HG03571 (cell line): ENCODE measurements at regions not wholly inside any gene's neighbourhood (a gene's known extent, or its start where the extent isn't known, plus 50 kb on each side); places are given as distances from the start of the nearest gene placed in this dataset.

Experiments used
- ATAC-seq: cut with Tn5 transposase; IDR thresholded peaks from one replicate; pipeline ENCODE4 v1.9.1; 2021; ENCODE audit not compliant: unreplicated experiment

- ATAC-seq, result peak; percentile 70
Measured at GRCh38 chr1:181142096-181142958, 53.8 kb downstream of the IER5 start.

DNA sequence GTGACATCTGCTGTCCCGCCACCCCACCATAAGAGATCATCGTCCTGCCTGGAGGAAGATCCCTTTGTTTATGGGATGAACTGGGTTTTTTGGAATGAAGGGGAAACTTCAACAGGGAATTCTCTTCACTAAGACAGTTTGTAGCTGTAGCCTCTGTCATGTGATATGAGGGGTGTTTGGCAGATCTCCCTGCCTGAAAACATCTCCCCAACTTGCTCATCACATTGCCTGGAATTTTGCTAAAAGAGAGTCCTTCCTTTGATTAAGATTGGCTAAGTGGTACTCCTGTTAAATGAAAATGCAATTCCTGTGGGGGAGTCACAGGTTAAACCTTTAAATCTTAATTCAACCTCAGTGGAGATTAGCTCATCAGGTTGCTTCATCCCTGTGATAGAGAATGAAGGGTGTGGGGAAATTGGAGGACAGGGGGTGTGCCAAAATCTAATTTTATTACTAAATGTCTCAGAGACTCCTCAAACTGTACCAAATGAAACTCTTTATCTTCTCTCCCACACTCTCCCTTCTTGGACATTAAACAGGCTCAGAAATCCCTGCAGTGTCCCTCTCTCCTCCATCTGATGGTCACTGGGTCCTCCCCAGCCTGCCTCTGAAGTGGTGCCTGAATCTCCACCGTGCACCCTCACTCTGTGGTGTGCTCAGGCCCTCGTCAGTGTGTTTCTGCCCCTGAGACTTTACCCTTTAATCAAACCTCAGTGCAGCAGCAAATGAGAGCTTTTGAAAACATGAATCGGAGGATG is 54.8 kb downstream of the IER5 start:
- ATAC-seq, result no peak

DNA sequence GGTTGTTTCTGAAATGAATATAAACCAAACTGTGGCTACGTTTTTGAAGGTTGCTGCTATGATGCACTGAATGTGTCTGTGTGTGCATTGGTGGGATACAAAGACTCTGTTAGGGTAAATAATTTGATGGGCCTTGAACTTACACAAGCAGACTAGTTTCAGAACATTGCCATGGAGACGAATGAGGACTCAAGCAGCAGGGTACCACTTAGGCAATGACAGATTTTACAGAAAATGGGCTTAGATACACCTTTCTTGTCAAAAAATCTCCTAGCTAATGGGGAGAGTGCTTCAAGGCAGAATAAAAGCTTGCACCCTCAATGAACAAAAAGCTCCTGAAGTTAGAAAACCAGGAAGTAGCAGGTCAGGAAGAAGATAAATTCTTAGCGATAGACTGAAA is 55.7 kb downstream of the IER5 start:
- ATAC-seq, result no peak

GRCh38 chr1:181148636-181149035 is 60.1 kb downstream of the IER5 start:
- ATAC-seq, result no peak

DNA sequence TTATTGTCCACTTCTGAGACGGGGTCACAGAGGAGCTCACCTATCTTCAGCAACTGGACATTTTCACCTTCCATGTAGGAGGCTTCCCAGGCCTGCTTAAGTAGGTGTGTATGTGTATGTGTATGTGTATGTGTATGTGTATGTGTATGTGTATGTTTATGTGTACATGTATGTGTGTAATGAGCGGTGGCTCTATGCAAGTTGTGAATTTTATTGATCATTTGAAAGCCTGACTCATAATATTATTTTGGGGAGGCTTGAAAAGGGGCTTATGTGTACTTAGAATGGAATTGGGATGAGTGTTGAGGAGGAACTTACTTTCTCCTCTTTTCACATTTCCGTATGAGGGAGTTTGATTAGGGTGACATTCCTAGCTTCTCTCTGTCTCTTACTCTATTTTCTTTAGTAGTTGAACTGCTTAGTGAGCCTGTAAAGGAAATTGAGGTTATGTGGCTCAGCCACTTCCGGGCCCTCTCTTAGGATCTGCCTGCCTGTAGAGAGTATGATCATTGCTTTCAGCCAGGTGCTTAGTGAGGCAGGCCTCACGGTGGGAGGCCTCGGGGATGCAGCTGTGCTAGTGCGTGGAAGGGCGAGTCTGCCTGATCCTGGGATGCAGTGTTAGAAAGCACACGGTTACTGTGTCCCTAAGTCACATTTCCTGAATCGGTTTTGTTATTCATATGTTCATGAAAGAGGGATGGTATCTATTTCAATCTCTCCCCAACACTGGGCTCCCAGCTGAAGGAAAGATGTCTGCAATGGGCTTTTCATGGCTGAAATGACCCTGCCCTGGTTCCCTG is 61.0 kb downstream of the IER5 start:
- peak; percentile 70 for ATAC-seq

- ATAC-seq, result no peak
Measured at GRCh38 chr1:181150273-181150672, 61.8 kb downstream of the IER5 start.

GRCh38 chr1:181150842-181151241 is 62.3 kb downstream of the IER5 start:
- ATAC-seq, result no peak

DNA sequence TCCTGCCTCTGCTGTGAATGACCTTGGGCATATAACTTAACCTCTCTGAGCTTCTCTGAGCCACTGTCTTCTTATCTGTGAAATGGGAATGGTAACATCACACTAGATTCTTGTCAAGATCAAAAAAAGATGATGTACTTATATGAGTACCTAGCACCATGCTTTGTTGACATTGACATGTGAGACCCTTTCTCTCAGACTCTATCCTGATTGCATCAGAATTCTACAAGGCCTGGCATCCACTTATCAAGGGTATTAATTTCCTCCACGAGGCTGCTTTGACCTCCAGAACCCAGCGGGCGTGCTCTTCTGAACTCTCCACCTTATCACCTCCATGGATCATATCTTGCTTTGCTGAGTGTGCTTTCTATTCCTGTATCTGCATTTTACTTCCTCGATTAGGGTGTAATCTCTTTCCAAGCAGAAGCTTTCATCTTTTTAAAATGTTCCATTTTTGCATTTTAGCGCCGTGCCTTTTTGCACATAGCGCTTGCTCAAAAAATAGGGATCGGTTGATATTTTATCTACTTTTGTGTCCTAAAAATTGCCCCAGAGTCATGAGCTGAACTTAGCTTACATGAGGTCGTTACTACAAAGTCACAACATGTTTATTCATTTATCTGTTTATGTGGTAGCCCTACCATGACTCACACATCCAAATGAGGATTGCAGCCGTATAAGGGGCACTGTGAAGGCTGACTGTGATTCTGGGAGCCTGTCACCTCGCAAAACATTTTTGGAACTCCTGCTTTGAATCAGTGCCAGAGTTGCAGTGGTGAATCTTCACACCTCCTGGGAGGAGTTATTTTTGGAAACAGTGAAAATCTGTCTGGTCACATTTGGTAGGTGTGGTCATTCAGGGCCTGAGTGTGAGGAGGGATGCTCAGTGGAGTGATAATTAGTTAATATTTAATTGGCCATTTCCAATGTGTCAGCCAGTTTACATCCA is 63.2 kb downstream of the IER5 start:
- ATAC-seq, result peak; percentile 36

DNA sequence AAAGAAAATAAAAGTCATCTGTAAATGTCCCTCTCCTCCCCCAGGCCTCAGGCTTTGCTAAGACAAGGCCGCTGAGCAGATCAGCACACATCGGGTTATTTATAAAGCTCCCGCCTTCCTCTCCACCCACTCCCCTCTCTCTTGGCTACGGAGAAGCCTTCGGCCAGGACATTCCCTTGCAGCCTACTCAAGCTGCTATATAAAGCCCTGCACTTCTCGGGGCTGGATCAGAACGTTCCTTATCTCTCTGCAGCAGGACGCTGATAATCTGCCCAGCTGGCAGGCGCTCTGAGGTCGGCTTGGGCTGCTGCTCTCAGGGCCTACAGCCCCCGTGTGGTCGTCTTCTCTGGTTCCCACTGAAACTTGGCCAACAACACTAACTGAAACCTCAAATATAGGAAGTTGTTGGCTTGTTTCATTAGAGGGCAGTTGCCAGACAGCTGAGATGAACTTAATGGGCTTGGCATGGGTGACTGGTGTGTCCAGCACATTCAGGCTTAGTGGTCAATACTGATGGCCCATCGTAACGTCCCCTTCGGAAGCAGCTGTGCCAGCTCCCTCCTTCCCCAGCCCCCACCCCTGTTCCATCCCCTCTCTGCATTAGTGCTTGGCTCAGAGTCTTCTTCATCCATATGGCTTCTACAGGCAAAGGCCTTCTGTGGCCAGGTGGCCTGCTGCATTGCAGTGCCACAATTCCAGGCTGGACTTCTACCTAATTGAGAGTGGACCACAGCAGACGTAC is 64.6 kb downstream of the IER5 start:
- ATAC-seq, result peak; percentile 57

DNA sequence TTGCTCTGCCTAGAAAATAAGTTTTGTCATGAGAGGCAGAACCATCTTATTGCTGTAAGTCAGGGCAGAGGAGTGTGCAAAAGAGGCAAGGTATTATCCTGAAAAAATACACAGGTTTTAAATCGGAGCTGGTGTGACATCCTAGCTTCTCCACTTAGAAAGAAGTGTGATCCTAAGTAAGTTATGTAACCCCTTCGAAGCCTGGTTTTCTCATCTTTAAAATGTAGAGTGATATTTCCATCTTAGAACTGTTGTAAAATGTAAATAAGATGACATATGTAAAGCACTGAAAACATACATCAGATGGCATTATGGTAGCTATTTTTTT is 65.1 kb downstream of the IER5 start:
- ATAC-seq, result no peak

GRCh38 chr1:181155339-181155738 is 66.8 kb downstream of the IER5 start:
- ATAC-seq, result no peak

DNA sequence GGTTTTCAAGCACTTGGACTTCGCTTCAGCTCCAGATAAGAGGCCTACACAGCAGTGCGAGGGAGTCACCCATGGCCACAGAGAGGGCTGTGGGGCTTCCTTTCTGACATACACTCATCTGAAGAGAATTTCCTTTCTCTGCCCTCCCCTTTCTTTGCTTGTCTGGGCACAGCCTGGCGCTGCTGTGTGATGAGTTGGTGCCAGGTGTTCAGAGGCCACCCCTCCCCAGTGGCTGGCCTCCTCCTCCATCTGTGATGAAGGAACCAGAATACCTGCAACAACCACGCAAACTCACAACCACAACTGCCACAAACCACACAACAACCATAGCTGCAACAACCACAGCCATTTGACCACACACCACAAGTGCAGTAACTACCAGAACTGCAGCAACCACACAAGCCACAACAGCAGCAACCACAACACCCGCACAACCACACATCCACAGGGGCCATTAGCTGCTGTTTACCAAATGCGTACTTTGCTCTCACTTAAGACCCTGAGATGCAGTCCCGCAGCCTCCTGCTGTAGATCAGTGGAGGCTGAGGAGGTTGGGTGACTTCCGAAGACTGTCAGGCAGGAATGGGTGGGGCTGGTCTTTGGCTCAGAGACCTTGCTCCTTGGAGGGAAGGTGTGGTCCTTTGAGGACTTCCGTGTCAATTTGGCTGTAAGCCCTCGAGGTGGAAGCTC is 71.1 kb downstream of the IER5 start:
- ATAC-seq, result no peak

GRCh38 chr1:181160322-181160721 is 71.8 kb downstream of the IER5 start:
- ATAC-seq, result no peak

- no peak for ATAC-seq
Measured at GRCh38 chr1:181160998-181161870, 72.7 kb downstream of the IER5 start.

DNA sequence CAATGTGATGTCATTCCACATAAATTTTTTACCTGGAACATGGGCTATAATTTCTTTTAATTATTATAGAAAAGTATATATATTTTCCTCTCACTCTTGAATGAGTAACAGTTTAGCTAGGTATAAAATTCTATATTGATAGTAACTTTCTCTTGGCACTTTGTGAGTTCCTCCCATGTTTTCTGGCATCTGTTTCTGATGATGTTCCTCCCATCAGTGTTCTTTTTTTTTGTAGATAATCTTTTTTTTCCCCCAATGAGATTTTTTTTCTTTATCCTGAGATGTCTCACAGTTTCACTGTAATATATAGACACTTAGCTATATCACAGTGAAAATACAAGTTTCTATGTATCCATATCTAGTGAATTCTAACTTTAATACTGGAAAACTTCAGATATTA is 75.2 kb downstream of the IER5 start:
- no peak for ATAC-seq

- peak; percentile 99 for ATAC-seq
Measured at GRCh38 chr1:181166377-181167196, 78.1 kb downstream of the IER5 start.

DNA sequence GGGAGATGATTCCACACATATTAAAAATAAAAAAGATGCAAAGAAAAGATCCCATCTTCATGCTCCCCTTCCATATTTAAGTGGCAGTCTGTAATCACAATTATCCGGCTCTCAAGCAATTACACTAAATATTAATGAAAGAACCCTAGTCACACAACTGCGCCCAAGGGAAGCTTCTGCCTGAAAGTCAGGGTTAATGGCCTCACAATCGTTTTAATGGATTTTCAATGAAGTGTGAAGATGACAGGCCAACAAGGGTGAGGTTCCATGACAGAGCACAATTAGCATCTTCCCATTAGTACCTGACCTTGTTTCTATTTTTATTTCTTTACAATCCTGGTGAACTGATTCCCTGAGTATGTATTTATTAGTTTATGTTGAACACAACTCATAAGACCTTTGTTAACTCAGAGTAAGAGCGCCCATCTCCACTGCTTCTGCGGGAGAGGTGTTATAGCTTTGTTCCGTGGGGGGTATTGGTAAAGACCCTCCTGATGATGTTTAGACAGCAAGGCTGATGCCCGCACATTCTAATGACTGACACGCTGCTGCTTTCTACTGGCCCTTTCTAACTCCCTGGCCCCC is 80.9 kb downstream of the IER5 start:
- no peak for ATAC-seq
